ENCODE measurements at regions not wholly inside any gene's neighbourhood (a gene's known extent, or its start where the extent isn't known, plus 50 kb on each side); places are given as distances from the start of the nearest gene placed in this dataset.

- DNase-seq (ENCODE audit: low read depth in 2 of 2), result no peak
These were observed 327.1 kb upstream of the ISX start for GRCh38 chr22:34738661-34739400.

DNA sequence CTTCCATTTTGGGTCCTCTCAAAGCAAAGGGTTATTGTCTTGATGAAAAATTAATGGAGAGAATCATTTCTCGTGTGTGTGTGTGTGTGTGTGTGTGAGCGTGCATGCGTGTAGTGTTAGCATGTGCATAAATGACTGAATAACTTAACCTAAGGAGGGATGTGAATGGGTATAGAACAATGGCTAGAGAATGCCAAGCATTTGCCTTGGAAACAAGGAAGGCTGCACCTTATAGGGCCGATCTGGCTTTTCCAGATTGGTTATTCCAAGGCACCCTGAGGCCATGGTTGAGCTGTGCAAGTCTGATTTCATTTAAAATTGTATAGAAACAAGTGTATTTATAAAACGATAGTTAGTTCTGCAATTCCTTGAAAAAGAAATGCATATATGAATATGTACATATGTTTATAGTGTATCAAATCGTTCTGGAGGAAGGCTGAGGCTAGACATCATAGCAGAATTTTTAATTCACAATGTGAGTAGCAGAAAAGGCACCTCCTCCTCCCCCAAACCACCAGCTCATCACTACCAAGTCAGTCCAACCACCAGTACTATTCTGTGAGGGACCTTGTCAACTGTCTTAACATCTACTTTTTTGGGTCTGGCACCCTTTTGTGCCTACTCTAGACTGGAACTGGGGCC, 322.7 kb upstream of the ISX start:
- DNase-seq (ENCODE audit: low read depth in 2 of 2), result no peak

GRCh38 chr22:34760276-34761008, 305.5 kb upstream of the ISX start:
- no peak for DNase-seq (ENCODE audit: low read depth in 2 of 2)

DNA sequence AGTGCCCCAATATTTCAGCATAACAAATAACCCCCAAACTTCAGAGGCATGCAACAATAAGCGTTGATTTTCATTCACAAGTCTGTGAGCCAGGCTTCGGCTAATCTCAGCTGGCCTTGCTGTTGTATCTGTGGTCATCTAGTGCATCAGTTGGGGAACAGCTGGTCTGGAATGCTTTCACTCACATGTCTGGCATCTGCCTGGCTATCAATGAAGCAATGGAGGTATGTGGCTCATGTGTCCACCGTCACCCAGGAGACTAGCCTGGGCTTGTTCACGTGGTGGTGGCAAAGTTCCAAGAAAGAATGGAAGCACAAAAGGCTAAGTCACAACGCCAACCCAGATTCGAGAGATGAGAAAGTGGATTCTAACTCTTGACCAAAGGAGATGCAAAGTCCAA, 304.8 kb upstream of the ISX start:
- no peak for DNase-seq (ENCODE audit: low read depth in 2 of 2)

- DNase-seq (ENCODE audit: low read depth in 2 of 2), result no peak
These were observed 302.5 kb upstream of the ISX start for GRCh38 chr22:34763496-34763895.

GRCh38 chr22:34765115-34765514, 300.8 kb upstream of the ISX start:
- DNase-seq (ENCODE audit: low read depth in 2 of 2), result no peak

- no peak for DNase-seq (ENCODE audit: low read depth in 2 of 2)
These were observed 296.6 kb upstream of the ISX start for GRCh38 chr22:34769361-34769760.

- no peak for DNase-seq (ENCODE audit: low read depth in 2 of 2)
These were observed 289.1 kb upstream of the ISX start for GRCh38 chr22:34776817-34777216.

DNA sequence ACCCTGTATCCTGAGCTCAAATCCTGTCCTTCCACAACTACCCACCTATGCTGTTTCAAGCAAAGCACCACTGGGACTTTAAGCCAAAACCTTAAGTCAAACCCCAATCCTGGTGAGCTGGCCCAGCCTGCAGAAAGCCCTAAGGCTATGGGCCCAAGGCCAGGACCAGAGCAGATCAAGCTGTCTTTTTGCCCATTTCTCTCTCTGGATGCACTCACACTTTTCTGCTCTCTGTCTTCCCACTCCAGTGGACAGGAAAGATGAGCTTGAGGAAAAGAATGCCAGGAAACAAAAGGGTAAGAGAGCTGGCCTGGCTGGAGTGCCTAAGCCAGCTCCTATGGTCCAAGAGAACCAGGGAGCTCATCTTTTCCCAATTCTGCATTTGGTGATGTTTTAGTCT, 284.3 kb upstream of the ISX start:
- no peak for DNase-seq (ENCODE audit: low read depth in 2 of 2)

DNA sequence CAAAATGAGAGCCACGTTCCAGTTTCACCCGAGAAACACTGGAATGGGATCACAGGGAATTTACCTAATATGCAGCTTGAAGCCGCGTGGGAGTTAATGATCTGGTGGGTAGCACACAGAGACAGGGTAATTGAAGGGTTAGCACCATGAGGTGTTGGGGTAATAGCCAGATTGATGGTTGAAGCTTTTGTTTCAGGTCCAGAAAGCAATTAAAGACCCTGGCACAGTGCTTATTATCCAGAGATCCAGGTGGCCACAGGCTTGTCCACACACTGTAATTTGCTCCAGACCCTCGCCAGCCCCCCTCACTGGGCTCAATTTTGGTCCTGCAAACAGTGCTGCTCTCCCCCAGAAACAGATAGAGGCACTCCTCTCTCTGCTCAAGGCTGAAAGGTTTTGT, 282.5 kb upstream of the ISX start:
- DNase-seq (ENCODE audit: low read depth in 2 of 2), result no peak

DNA sequence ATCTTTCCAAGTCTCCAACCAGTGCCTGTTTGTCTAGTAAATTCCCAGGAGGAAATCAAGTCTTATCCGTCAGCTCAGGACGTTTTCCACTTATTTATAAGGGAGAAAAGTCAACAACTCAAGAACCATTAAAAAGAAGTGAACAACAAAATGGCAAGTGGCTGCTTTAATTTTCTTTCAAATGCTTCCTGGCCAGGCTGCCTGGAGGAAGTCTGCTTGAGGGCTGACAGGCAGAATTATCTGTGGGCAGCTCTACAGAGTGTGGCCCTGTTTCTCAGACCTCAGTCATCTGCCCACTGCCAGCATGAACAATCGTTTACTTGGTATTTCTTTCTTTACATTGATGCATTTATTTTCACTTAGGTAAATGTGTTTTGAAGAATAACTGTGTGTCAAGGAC, 281.9 kb upstream of the ISX start:
- no peak for DNase-seq (ENCODE audit: low read depth in 2 of 2)

- DNase-seq (ENCODE audit: low read depth in 2 of 2), result no peak
These were observed 268.1 kb upstream of the ISX start for GRCh38 chr22:34797826-34798225.

DNA sequence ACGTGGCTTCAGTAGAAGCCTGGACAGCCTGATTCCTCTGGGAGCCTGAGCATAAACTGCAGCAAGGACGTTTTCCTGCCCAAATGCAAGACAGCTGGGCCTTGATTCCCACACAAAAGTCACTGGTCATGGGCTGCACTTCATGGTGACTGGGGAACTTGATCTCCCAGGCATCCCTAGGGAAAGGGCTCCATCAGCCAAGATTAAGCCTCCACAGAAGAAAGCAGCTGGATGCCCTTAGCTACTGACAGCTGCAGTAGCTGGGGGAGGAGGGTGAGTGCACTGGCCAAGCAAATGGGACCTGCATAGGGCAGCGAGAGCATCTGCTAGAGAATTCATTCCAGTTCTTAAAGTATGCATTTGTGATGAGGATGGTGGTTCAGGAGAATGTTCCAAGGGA, 267.4 kb upstream of the ISX start:
- no peak for DNase-seq (ENCODE audit: low read depth in 2 of 2)

- no peak for DNase-seq (ENCODE audit: low read depth in 2 of 2)
These were observed 265.5 kb upstream of the ISX start for GRCh38 chr22:34800260-34800980.

DNA sequence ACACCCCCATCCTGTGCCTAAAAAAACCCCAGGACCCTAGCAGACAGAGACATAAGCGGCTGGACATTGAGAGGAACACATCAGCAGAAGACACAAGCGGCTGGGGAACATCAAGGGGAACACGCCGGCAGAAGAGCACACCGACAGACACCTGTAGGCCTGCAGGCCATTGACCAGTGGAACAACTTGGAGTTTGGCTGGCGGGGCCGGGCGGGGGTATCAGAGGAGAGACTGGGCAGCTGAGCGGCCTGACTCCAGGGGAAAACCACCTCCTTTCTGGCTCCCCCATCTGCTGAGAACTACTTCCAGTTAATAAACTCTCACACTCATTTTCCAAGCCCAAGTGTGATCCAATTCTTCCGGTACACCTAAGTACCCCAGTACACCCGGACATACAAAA, 264.7 kb upstream of the ISX start:
- no peak for DNase-seq (ENCODE audit: low read depth in 2 of 2)

- no peak for DNase-seq (ENCODE audit: low read depth in 2 of 2)
These were observed 261.9 kb upstream of the ISX start for GRCh38 chr22:34804091-34804490.

GRCh38 chr22:34804604-34805003, 261.4 kb upstream of the ISX start:
- DNase-seq (ENCODE audit: low read depth in 2 of 2), result no peak

DNA sequence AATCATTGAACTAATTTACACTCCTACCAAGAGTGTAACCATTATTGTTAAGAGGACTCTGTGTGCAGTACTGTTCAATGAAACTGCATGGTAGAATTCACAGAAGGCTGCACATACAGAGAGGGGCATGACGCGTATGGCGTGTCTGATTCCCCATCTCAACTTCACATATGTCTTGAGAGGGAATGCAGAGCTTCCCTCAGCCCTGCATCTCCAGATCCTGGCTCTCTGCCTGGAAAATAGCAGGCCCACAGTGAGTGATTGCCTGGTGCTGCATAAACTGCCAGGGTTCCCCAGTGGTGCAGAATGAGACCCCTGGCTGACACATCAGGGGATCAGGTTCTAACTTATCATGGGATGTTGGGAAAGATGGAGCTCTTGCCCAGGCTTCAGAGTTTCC, 260.2 kb upstream of the ISX start:
- DNase-seq (ENCODE audit: low read depth in 2 of 2), result no peak

DNA sequence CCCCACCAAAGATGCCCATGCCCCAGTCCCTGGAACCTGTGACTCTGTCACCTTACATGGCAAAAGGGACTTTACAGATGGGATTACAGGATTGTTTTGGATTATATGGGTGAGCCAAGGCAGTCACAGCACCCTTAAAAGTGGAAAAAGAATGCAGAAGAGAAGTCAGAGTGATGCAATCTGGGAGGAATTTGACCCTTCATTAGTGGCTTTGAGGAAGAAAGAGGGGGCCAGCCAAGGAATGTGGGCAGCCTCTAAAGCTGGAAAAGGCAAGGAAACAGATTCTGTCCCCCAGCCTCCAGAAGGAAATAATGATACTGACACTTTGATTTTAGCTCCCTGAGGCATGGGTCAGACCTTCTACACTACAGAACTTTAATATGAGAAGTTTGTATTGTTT, 257.3 kb upstream of the ISX start:
- no peak for DNase-seq (ENCODE audit: low read depth in 2 of 2)

GRCh38 chr22:34812631-34813030, 253.3 kb upstream of the ISX start:
- no peak for DNase-seq (ENCODE audit: low read depth in 2 of 2)

GRCh38 chr22:34814260-34815025, 251.5 kb upstream of the ISX start:
- DNase-seq (ENCODE audit: low read depth in 2 of 2), result no peak

GRCh38 chr22:34829485-34829884, 236.5 kb upstream of the ISX start:
- DNase-seq (ENCODE audit: low read depth in 2 of 2), result no peak

All from activated CD4-positive, alpha-beta T cell treated with anti-CD3 and anti-CD28 coated beads for 24 hours (primary cell).